Osteocyte (in vitro differentiated cells): ENCODE measurements at regions not wholly inside any gene's neighbourhood (a gene's known extent, or its start where the extent isn't known, plus 50 kb on each side); places are given as distances from the start of the nearest gene placed in this dataset.

Source experiments
- DNase-seq: peaks from one replicate; pipeline ENCODE4 v3.0.0; 2021; ENCODE audit warnings: mixed read lengths; ENCODE audit not compliant: unreplicated experiment; ENCODE audit errors: extremely low spot score
- H3K27ac Mint-ChIP-seq: one replicate; pipeline ENCODE4 v1.8.0; 2021; ENCODE audit warnings: mild to moderate bottlenecking, mixed read lengths; ENCODE audit not compliant: unreplicated experiment
- H3K27me3 Mint-ChIP-seq: one replicate; pipeline ENCODE4 v1.8.0; 2021; ENCODE audit warnings: mixed read lengths; ENCODE audit not compliant: unreplicated experiment
- H3K36me3 Mint-ChIP-seq: one replicate; pipeline ENCODE4 v1.8.0; 2021; ENCODE audit warnings: mixed read lengths; ENCODE audit not compliant: unreplicated experiment
- H3K4me1 Mint-ChIP-seq: one replicate; pipeline ENCODE4 v1.8.0; 2021; ENCODE audit warnings: mixed read lengths; ENCODE audit not compliant: unreplicated experiment
- H3K4me3 Mint-ChIP-seq: one replicate; pipeline ENCODE4 v1.8.0; 2021; ENCODE audit warnings: mild to moderate bottlenecking, moderate library complexity, mixed read lengths; ENCODE audit not compliant: unreplicated experiment
- H3K9me3 Mint-ChIP-seq: one replicate; pipeline ENCODE4 v1.8.0; 2021; ENCODE audit warnings: mixed read lengths; ENCODE audit not compliant: unreplicated experiment
- CTCF ChIP-seq: fragments of 200-600 bp; sonication (generic); IDR thresholded peaks from 2 replicates; pipeline ENCODE4 v1.5.0; 2021; ENCODE audit warnings: antibody characterized with exemption, mild to moderate bottlenecking, moderate library complexity

GRCh38 chr2:216942465-216942864, 82.6 kb upstream of the TNP1 start:
- no peak overlapping the region for H3K27ac Mint-ChIP-seq
- H3K9me3 Mint-ChIP-seq: no peaks in the 10 kb centered on the region
- no peak for DNase-seq
- H3K27me3 Mint-ChIP-seq: peaks cover 23% of the 10 kb centered on the region
- TF ChIP-seq CTCF: no peak
- no peaks in the 10 kb centered on the region for H3K4me1 Mint-ChIP-seq
- H3K4me3 Mint-ChIP-seq: no peak overlapping the region
- H3K36me3 Mint-ChIP-seq: no peaks in the 10 kb centered on the region

DNA sequence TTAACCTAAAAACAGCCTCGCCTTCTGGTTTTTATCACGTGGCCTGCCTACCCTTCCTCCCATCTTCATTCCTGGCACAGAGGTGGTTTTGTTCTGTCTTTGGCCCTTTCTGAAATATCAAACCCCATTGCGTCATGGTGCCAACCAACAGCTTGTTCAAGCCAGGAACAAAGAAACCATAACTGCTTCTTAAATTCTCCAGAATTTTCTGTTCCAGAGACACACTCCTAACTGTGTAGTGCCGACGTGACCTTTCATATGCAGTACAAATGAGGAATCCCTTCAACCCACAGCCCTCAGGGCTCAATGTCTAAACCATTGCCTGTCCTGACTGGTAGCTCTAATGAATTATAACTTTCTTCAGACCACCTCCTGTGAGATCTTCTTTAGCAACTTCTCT, 82.2 kb upstream of the TNP1 start:
- Mint-ChIP-seq H3K36me3 (no peaks in the 10 kb centered on the region), H3K27ac (no peak overlapping the region), H3K4me1 (no peaks in the 10 kb centered on the region), H3K27me3 (peaks cover 25% of the 10 kb centered on the region), H3K9me3 (no peaks in the 10 kb centered on the region), H3K4me3 (no peak overlapping the region)
- no peak for DNase-seq
- TF ChIP-seq CTCF: no peak

DNA sequence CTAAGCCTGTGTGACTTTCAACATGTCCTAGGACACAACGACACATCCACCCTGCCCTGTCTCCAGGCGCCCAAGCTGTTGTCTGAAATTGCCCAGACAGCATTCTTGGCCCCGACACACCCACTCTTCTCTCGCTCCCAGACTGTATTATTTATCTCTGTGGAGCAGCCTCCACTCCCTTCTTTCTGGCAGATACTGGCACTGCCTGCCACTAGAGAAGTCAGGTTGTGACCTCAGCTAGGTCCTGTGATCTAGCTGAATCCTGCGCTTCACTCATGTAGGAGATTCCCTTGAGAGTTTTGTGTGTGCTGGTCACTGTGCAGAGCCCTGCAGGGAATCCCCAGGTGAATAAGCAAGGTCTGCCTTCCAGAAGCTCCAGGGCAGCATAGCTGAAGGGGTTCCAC, 77.1 kb upstream of the TNP1 start:
- Mint-ChIP-seq H3K9me3 (no peaks in the 10 kb centered on the region), H3K27ac (no peak overlapping the region), H3K4me3 (no peak overlapping the region), H3K4me1 (no peaks in the 10 kb centered on the region), H3K36me3 (no peaks in the 10 kb centered on the region), H3K27me3 (peaks cover 18% of the 10 kb centered on the region)
- TF ChIP-seq CTCF: no peak
- no peak for DNase-seq

- Mint-ChIP-seq H3K27me3 (peaks cover 11% of the 10 kb centered on the region), H3K4me3 (no peak overlapping the region), H3K4me1 (no peaks in the 10 kb centered on the region), H3K27ac (no peak overlapping the region), H3K9me3 (no peaks in the 10 kb centered on the region), H3K36me3 (no peaks in the 10 kb centered on the region)
- TF ChIP-seq CTCF: no peak
- DNase-seq: no peak
These were observed 74.8 kb upstream of the TNP1 start for GRCh38 chr2:216934623-216935022.

DNA sequence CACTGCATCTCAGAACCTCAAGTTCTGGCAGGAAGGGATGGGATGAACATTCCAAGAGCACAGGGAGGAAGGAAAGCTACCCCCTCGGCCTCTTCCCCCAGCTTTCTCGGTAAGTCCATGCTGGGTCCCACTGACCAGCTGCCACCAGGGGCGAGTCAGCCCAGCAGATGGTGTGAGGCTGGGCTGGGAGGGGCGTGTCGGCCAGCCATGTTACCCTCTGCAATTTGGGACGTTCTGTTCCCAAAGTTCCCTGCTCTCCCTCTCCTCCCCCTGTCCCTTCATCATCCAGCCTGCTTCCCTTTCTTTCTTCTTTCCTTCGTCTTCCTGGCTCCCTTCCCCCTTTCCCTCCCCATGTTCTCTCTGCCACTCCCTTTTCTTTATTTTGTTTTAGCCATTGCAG, 74.3 kb upstream of the TNP1 start:
- TF ChIP-seq CTCF: no peak
- no peak for DNase-seq
- Mint-ChIP-seq H3K4me1 (no peaks in the 10 kb centered on the region), H3K27me3 (peaks cover 11% of the 10 kb centered on the region), H3K4me3 (no peak overlapping the region), H3K9me3 (no peaks in the 10 kb centered on the region), H3K36me3 (no peaks in the 10 kb centered on the region), H3K27ac (no peak overlapping the region)
